ENCODE measurements at regions not wholly inside any gene's neighbourhood (a gene's known extent, or its start where the extent isn't known, plus 50 kb on each side); places are given as distances from the start of the nearest gene placed in this dataset.

DNA sequence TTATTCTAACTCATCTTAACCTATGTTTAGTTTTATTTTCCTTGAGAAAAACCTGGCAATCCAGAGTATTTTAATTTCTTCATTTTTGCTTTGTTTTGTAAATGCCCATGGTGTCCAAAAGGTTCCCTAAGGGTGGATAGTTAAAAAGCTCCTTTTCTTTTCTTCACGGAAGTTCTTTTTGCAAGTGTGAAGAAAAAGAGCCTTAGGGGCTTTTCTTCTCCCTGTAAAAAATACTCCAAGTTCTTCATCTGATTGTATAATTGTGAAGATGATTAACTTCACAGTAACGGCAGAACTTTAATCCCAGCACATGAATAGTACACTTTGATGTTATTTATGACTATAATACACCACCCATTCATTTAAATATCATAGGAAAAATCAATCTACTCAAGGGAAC, 530.2 kb upstream of the LINC00305 start:
- TF ChIP-seq, protein P1, sequence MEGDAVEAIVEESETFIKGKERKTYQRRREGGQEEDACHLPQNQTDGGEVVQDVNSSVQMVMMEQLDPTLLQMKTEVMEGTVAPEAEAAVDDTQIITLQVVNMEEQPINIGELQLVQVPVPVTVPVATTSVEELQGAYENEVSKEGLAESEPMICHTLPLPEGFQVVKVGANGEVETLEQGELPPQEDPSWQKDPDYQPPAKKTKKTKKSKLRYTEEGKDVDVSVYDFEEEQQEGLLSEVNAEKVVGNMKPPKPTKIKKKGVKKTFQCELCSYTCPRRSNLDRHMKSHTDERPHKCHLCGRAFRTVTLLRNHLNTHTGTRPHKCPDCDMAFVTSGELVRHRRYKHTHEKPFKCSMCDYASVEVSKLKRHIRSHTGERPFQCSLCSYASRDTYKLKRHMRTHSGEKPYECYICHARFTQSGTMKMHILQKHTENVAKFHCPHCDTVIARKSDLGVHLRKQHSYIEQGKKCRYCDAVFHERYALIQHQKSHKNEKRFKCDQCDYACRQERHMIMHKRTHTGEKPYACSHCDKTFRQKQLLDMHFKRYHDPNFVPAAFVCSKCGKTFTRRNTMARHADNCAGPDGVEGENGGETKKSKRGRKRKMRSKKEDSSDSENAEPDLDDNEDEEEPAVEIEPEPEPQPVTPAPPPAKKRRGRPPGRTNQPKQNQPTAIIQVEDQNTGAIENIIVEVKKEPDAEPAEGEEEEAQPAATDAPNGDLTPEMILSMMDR (conservative IDR thresholded peaks at IDR 0.05), result no peak
- TF ChIP-seq ZFX (IDR thresholded peaks at IDR 0.05), result no peak
